HG03066 (cell line): ENCODE measurements at regions not wholly inside any gene's neighbourhood (a gene's known extent, or its start where the extent isn't known, plus 50 kb on each side); places are given as distances from the start of the nearest gene placed in this dataset.

Source experiments
- ATAC-seq: cut with Tn5 transposase; IDR thresholded peaks from one replicate; pipeline ENCODE4 v1.9.1; 2021; ENCODE audit warnings: low read depth; ENCODE audit not compliant: unreplicated experiment

- ATAC-seq = no peak
Observed at GRCh38 chr14:84541018-84541417, 988.9 kb upstream of the FLRT2 start.

DNA sequence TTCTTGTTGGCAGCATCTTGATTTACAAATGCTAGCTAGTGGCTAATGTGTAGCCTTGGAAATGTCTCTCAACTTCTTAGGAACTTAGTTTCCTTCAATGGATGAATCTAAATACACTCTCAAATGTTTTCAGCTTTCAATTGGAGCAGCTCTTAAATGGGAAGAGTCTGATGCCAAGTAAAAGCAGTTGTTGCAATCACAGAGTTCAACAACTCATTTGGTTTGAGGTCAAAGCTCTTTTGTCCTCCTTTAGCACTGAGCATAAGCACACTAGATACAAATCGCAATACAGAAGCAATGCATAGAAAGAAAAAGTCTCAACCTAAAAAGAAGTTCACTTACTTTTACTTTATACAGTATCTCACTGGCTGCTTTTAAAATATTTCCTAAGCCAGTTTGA is 986.1 kb upstream of the FLRT2 start:
- no peak for ATAC-seq

DNA sequence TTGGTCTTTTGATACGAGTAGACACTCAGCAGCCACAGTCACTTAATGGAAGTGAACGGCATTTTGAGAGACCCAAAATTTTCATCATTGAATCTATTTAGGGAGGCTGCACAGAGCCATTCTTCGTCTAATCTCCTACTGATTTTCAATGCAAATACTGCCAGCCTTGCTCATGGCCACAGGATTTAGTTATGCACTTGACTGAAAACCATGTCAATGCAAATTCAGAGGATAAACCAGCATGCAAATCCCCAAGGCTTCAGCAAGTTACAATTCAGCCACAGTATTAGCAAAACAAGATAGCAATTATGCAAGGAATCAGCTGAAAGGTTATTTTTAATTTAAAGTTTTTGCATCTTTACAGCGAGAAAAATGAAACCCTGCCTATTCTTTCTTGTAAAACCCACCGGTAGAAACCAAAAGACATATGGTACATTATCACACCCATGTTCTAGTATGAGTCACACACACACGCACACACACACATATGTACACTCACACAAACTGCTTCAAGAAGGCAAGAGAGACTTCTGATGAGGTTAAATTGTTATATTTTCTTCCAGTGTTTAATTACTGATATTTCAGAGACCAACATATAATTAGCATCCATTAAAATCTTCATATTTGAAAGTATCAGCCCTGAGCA is 985.3 kb upstream of the FLRT2 start:
- ATAC-seq = no peak

- ATAC-seq = no peak
Observed at GRCh38 chr14:84546236-84546635, 983.7 kb upstream of the FLRT2 start.

DNA sequence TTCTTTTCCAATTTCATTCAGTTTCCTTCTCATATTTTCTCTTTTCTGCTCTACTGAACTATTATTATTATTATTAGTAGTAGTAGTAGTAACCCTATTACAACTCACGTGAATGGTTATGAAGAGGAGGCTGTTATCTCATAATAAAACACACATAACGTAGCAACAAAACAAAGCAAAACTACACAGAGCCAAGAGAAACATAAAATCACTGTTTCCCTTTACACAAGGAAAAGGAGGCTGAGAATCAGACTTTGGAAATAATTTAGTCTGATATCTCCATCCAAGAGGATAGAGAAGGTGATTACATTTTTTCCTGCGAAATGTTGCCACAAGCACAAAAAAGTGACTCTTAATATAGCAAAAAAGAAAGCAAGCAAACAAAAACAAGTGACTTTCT is 975.8 kb upstream of the FLRT2 start:
- no peak for ATAC-seq

DNA sequence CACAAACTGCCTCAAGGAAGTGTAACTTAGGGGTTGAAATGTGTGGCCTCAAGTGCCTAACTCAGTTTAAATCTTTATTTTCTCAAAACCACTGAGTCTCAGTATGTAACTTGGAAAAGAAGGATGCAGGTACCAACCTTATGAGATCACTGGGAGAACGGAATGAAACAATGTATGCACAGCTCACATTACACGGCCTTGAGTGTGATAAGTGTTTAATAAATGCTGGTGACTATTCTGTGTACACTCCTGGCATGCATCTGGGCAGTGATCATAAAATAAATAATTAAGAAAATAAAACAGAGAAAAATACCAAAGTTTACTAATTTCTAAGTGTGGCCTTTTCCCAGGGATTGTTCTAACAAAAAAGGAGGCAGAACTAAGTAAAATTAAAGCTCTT is 974.5 kb upstream of the FLRT2 start:
- ATAC-seq = no peak

DNA sequence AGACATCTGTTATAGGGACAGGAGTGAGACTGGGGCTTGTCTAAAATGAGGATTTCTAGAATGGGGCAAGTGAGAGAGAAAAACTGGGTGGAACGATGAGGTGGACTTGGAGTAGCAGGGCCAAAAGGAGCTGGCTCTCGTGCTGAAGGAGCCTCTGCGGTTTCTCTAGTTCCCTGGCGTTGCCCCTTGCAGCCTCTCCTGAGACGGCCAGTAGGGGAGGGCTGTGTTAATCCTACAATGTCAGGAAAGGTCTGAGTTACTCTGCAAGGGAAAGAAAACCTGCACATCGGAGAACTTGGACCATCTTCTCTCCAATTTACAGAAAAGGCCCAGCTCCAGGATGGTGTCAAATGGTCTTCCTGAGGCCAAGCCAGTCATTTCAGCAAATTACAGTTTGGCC is 963.8 kb upstream of the FLRT2 start:
- ATAC-seq = no peak

- ATAC-seq = no peak
Observed at GRCh38 chr14:84575681-84576080, 954.3 kb upstream of the FLRT2 start.

GRCh38 chr14:84579292-84579691 is 950.7 kb upstream of the FLRT2 start:
- ATAC-seq = no peak

DNA sequence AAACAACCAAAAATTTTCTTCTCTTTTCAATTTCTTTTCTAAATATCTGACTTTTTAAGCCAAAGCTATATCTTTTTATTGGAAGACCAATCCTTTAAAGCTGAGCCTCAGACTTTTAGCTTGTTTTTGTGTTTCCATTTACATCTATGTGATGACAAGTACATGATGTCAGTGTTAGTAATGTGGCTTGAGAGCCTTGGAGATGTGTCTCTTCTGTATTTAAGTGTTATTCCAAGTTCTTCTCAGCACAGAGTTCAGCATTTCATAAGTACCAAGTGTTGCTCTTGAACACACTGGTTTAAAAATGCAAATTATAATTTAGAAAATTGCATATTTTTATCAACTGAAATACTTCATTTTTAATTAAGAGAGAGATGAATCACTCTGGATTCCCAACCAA is 948.9 kb upstream of the FLRT2 start:
- no peak for ATAC-seq

DNA sequence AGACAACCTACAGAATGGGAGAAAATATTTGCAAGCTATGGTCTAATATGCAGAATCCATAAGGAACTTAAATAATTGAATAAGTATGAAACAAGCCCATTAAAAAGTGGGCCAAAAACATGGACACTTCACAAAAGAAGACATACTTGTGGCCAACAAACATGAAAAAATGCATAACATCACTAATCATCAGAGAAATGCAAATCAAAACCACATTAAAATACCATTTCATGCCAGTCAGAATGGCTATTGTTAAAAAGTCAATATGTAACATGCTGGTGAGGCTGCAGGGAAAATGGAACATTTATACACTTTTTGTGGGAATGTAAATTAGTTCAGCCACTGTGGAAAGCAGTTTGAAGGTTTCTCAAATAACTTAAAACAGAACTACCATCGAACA is 945.4 kb upstream of the FLRT2 start:
- no peak for ATAC-seq

GRCh38 chr14:84591827-84592445 is 938.0 kb upstream of the FLRT2 start:
- no peak for ATAC-seq

- no peak for ATAC-seq
Observed at GRCh38 chr14:84592770-84593169, 937.2 kb upstream of the FLRT2 start.

DNA sequence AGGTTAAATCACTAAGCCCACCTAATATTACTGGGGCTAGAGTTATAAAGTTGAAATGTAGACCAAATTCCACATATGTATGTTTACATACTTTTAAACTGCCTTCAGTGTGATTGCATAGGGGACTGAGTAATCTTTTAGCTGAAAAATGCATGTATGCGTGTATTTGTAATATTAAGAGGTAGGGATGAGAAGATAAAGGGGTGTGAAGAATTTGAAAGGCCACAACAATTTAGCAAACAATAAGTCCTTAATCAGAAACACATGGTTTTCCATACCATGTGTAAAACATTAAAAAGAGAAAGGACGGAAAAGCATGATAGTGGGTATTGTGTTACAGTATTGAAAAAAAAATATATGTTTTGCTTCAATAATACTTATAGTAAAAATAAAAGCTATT is 919.9 kb upstream of the FLRT2 start:
- no peak for ATAC-seq

GRCh38 chr14:84622357-84622756 is 907.6 kb upstream of the FLRT2 start:
- no peak for ATAC-seq

- no peak for ATAC-seq
Observed at GRCh38 chr14:84643446-84643845, 886.5 kb upstream of the FLRT2 start.

DNA sequence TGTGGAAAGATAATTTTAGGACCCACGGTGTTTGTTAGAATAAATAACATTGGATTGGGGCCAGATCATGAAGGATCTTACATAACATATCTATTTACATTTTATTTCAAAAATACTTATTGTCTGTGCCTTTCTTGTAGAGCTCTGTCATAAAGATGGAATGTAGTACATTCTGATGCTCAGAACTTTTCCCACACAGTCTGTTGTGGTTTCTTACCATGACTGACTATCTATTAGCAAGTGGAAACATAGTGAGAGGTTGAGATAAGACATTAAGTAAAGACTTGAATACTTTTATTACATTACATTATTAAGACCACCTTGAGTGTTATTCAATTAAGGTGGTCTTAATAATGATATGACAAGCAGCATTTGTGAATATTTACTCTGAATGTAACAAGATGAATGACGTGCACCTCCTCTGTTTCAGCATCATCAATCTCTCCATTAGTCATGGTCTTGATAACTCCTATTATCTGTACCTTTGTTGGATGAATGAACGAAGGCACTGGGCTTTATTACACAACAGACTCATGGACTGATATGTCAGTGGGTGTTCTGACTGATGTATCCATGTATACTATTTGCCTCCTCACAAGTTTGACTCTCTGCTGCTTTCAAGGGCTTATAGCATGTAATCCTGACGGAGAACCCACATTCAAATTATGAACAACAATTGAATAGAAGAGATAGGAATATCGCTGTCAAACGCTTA is 883.0 kb upstream of the FLRT2 start:
- no peak for ATAC-seq

GRCh38 chr14:84655014-84655413 is 874.9 kb upstream of the FLRT2 start:
- ATAC-seq = no peak

- ATAC-seq = no peak
Observed at GRCh38 chr14:84657911-84658310, 872.0 kb upstream of the FLRT2 start.

DNA sequence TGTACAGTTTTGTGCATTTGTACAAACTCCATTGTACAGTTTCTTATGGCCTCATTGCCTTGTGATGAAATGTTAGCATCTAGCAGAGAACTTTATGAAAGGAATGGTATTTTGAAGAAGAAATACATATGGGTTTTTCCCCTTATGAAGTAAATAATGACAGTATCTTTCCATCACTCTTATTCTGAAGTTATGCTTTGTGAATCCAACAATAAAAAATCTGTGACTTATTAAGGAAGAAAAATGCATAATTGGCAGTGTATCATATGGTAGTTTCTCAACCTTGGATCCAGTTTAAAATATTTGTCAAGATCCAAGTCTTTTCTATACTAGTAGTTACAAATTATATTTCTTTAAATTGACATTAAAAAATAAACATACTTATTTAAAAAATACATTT is 859.1 kb upstream of the FLRT2 start:
- ATAC-seq = no peak

DNA sequence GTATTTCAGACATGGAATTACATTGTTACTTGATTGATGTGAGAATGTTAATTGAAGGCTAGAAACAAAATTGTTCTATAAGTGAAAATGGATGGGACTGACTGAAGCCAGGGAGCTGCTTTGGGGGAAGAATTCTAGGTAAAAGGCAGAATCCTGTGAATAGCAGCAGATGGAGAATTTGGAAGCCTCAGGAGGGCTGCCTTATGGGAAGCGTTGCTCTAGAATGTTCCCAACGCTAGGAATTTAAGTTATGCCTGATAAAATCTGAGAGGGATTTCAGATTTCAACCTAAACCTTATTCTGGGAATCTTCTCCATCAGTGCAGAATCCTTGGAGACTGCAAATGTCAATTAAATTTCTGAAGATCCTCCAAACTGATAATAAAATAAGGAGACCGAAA is 858.2 kb upstream of the FLRT2 start:
- no peak for ATAC-seq

- no peak for ATAC-seq
Observed at GRCh38 chr14:84674636-84675035, 855.3 kb upstream of the FLRT2 start.
